GM19239 (cell line): ENCODE measurements at regions not wholly inside any gene's neighbourhood (a gene's known extent, or its start where the extent isn't known, plus 50 kb on each side); places are given as distances from the start of the nearest gene placed in this dataset.
A peak's percentile ranks its signal among the peaks of the same experiment; 100 is the strongest.

ENCODE experiments used
- DNase-seq: peaks from one replicate; pipeline ENCODE4 v3.0.0; 2011; ENCODE audit warnings: low spot score; ENCODE audit not compliant: insufficient read length
- FAIRE-seq: peaks from 2 replicates; lab custom pipeline; 2011; peaks lifted over from hg19 to GRCh38; lab: Jason Lieb, UNC

DNA sequence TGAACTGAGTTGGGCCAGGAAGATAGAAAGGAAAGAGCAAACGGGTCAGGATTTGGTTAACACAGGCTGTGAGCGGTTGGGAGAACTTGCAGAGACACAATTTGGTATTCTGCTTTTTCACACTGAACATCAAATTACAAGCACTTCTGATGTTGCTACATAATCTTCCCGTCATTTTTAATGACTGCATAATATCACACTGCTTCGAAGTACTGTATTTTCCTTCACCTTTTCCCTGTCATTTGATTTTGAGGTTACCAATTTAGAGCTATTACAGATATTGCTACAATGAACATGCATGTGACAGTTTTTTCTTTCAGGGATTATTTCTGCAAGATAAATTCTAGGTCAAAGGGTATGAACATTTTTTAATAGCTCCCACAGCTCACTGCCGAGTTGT lies 71.4 kb upstream of the CPEB4 start:
- FAIRE-seq = no peak
- no peak for DNase-seq

GRCh38 chr5:173817561-173817960 lies 70.6 kb upstream of the CPEB4 start:
- DNase-seq = no peak
- peak; percentile 49 for FAIRE-seq

GRCh38 chr5:173819521-173819920 lies 68.6 kb upstream of the CPEB4 start:
- DNase-seq (no peak), FAIRE-seq (no peak)

- FAIRE-seq (no peak), DNase-seq (no peak)
Measured at GRCh38 chr5:173823274-173823644, 64.9 kb upstream of the CPEB4 start.

DNA sequence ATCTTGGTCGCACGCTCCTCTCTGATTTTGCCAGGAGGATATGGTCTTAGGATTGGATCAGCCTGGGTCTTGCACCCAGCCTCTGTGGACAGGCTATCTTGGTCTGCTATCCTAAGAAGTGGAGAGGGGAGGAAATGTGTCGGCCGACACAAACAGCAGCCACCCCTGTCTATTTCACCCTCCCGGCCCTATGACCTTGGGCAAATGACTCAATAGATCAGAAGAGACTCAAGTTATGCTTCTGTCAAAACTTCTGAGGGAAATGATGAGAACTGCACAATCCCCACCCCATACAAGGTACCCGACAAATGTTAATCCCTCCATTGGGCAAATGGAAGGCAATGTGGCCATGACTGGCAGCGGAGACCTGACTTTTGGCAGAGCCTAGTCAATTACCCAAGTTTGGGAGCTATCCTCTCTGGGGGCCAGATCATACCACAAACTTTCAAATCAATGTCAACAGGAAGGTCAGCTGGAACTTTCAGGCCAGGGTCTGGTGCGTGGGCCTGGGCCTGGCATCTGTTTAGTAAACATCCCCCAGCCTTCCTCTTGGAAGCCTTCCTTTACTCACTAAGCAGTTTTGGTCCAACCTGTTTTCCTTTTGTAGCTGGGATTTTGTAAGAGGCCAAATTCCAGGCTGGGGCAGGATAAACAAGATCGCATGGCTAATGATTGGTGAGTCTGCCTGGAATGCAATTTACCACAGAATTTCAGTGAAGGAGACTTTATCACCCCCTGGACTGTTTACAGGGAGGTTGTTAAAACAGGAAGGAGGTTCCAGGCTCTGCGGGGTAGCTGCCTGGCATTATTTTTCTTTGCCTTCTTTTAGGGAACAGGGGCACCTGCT lies 64.2 kb upstream of the CPEB4 start:
- FAIRE-seq (peak; percentile 39), DNase-seq (no peak)

DNA sequence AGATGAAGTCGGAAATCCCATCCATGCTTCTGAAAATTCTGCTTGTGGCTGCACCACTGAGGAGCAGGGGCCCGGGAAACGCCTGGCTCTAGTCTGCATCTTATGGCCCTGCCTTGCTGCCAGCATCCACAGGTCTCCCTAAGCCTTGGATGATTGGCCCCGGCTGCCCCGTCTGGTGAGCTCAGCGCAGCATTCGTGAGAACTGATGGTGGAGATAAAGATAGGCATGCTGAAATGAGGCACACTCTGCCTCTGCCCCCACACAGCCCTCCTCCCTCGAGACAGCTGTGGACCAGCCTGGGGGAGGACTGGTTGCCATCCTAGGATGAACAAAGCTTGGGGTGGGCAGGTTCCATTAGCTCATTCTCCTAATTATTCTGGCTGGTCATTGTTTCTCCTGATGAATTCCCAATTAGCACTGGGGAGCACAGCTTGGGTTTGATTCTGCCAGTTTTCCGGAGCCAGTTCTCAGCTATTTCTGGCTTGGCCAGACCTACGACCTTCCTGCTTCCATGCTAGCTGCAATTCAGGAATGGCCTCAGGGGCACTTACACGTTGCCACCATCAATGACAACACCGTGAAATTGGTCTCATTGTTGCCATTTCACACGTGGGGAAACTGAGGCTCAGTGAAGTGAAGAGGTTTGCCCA lies 62.8 kb upstream of the CPEB4 start:
- no peak for DNase-seq
- FAIRE-seq = no peak

DNA sequence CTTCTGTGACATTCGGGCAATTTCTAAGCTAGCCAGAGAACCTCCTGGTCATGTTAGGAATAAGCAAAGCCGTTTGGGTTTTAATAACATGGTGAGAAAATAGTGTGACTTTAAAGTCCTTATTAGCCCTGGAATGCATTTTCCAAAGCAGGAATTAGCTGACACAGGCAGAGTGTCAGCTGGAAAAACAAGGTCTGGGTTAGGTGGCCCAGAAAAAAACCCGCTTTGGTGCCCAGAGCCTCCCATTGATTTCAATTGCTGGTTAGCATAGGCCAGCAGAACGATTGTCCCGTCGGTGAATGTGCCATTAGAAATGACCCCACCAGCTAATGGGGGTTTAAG lies 62.1 kb upstream of the CPEB4 start:
- no peak for FAIRE-seq

DNA sequence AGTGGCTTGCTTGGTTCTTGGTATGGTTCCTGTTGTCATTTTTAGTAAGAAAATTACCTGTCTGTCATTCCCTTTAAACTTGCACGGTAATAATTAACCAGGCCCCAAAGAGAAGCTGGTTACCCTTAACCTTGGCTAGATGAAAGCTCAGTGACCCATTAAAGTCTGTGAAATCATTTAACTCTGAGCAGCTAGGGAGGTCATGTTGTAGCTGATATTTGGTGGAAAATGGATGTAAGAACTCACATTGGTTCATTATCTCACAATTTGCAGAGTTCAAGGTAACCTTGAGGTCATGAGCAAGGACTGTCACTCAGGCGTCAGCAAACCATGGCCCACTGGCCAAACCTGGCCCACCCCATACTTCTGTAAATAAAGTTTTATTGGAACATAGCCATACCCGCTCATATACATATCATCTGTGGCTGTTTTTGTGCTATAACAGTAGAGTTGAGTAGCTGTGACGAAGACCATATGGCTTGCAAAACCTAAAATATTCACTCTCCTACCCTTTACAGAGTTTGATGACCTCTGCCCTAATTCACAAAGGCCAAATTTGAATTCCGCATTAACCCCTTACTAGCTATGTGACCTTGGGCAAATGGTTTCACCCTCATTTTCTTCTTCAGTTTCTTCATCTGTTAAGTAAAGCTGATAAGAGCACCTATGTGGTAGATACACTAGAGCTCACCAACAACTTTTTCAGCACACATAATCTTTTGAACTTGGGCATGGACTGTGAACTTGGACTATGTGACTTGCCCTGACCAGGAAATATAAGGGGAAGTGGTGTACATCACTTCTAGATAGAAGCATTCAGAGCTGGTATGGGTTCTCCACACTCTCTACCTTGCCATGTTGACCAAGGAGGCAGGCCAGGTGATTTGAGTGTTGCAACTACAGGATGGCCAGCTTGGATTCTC lies 61.5 kb upstream of the CPEB4 start:
- DNase-seq (no peak), FAIRE-seq (no peak)

More for the DNA sequence above, 62.1 kb upstream of the CPEB4 start:
- no peak for DNase-seq

GRCh38 chr5:173828952-173829351 lies 59.2 kb upstream of the CPEB4 start:
- DNase-seq (no peak), FAIRE-seq (no peak)

DNA sequence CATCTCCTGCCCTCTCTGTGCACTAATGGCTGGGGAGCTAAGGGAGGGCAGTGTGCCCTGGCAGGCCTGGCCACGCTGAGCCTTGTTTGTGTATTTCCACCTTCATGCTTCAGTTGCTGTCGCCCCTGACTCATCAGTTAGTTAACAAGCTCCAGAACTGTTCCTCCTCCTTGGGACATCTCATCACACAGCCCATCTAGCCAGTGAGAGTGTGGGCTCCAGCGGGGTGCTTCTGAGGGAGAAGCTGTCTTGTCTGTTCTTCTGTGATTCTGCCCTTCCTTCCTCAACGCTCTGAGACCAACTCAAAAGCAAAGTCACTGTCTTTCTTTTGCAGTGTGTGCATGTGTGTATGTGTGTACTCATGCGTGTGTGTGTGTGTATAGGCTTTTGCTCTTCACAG lies 58.3 kb upstream of the CPEB4 start:
- DNase-seq (no peak), FAIRE-seq (peak; percentile 76)

- FAIRE-seq (no peak), DNase-seq (no peak)
Measured at GRCh38 chr5:173830421-173830820, 57.7 kb upstream of the CPEB4 start.

- DNase-seq (no peak), FAIRE-seq (no peak)
Measured at GRCh38 chr5:173831196-173831914, 56.8 kb upstream of the CPEB4 start.

- FAIRE-seq = peak; percentile 47
Measured at GRCh38 chr5:173832386-173832785, 55.8 kb upstream of the CPEB4 start.

GRCh38 chr5:173833196-173833985 lies 54.8 kb upstream of the CPEB4 start:
- no peak for DNase-seq

More at GRCh38 chr5:173832386-173832785, 55.8 kb upstream of the CPEB4 start:
- no peak for DNase-seq

GRCh38 chr5:173834071-173834771 lies 53.9 kb upstream of the CPEB4 start:
- FAIRE-seq (no peak), DNase-seq (no peak)

More at GRCh38 chr5:173833196-173833985, 54.8 kb upstream of the CPEB4 start:
- peak; percentile 11 for FAIRE-seq

DNA sequence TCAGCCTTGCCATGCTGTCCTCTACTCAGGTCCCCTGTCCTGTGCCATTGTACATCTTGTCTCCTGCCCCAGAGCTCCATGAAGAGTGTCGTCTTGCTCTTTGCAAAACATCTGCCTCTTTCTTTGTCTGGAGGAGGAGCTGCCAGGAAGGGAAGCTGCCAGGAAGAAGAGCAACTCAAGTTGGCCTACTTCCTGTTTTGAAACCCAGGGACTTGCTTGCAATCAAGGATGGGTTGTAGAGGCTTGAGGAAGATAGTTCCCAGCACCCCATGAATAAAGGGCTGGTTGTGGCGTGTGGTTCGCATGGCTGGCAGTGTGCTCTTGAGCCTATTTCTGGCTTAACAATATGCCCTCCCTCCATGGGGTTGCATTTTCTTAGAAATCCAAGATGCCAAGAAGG lies 53.0 kb upstream of the CPEB4 start:
- DNase-seq = no peak
- no peak for FAIRE-seq

DNA sequence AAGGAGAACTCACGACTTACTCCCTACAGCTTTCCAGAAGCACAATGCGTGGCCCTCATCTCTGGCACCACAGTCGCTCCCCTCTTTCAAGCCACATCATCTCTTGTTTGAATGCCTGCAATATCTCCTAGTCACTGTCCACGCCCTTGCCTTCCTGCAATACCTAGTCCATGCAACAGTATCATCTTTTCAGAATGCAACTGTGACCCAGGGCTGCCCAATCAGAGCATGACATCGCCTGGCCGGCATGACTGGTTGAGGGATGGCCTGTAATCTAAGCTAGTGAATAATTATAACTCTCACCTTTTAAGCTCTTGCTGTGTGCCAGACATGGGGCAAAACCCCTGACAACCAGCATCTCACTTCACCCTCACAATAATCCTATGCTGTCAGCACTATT lies 52.5 kb upstream of the CPEB4 start:
- no peak for FAIRE-seq

DNA sequence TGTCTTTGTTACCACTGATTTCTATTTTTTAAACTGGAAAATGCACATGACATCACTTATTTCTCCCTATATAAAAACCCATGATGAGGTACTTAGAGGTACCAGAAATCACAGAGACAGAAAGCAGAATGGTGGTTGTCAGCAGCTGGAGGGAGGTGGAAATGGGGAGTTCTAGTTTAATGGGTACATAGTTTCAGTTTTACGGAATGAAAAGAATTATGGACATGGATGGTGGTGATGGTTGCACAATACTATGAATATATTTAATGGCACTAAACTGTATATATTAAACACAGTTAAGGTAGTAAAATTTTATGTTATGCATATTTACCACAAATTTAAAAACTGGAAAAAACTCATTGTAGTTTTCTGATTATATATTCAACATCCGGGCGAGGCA lies 50.5 kb upstream of the CPEB4 start:
- FAIRE-seq = no peak
- no peak for DNase-seq

More for the DNA sequence above, 52.5 kb upstream of the CPEB4 start:
- DNase-seq = no peak
